IMR-90 (cell line): ENCODE measurements at regions not wholly inside any gene's neighbourhood (a gene's known extent, or its start where the extent isn't known, plus 50 kb on each side); places are given as distances from the start of the nearest gene placed in this dataset.
A peak's percentile ranks its signal among the peaks of the same experiment; 100 is the strongest.

Experiments
- ATAC-seq: fragments of 200-7000 bp; cut with Tn5 transposase; 2 replicates; pipeline ENCODE4 v1.9.1; 2020; ENCODE audit warnings: low read depth, mild to moderate bottlenecking, moderate library complexity
- BruUV-seq: library from RNA; stranded (reverse); fragments of 400-500 nt; replicated peaks from 2 replicates; lab custom pipeline; 2021; lab: Mats Ljungman, UMichigan
- CTCF ChIA-PET: fragments of 300-600 bp; formaldehyde crosslinking; extraction: SDS; loops from one replicate; lab custom pipeline; 2021; ENCODE audit warnings: antibody characterized with exemption; lab: Yijun Ruan, JAX
- POLR2A ChIA-PET: fragments of 300-600 bp; sonication (Branson Sonifier 250); formaldehyde crosslinking; loops from one replicate; lab custom pipeline; 2022; ENCODE audit warnings: antibody characterized with exemption; ENCODE audit not compliant: unreplicated experiment; lab: Charles Lee
- DNase-seq: peaks from one replicate; pipeline ENCODE4 v3.0.0; 2013
- H2AFZ ChIP-seq: replicated peaks from 2 replicates; pipeline ENCODE3; 2013; ENCODE audit warnings: low read length, mild to moderate bottlenecking; ENCODE audit not compliant: poor library complexity
- H2AK5ac ChIP-seq: 2 replicates; pipeline ENCODE4 v1.6.1; 2013; ENCODE audit warnings: low read depth, low read length, inconsistent platforms
- H2AK9ac ChIP-seq: replicated peaks from 2 replicates; pipeline ENCODE3; 2013; ENCODE audit warnings: mild to moderate bottlenecking, low read depth, low read length, moderate library complexity; ENCODE audit not compliant: poor library complexity
- H2BK120ac ChIP-seq: 2 replicates; pipeline ENCODE4 v1.6.1; 2013; ENCODE audit warnings: low read depth, low read length, inconsistent platforms
- H2BK15ac ChIP-seq: 3 replicates; pipeline ENCODE4 v1.6.1; 2013; ENCODE audit warnings: low read depth, low read length, inconsistent platforms
- H2BK20ac ChIP-seq: 2 replicates; pipeline ENCODE4 v1.6.1; 2013; ENCODE audit warnings: low read depth, mild to moderate bottlenecking, inconsistent platforms, low read length, moderate library complexity
- H2BK5ac ChIP-seq: 2 replicates; pipeline ENCODE4 v1.6.1; 2013; ENCODE audit warnings: mild to moderate bottlenecking, low read depth, low read length, inconsistent platforms; ENCODE audit not compliant: poor library complexity, severe bottlenecking
- H3K14ac ChIP-seq: replicated peaks from 2 replicates; pipeline ENCODE4 v1.6.1; 2013; ENCODE audit warnings: low read depth, low read length, inconsistent platforms
- H3K18ac ChIP-seq: 2 replicates; pipeline ENCODE4 v1.6.1; 2013; ENCODE audit warnings: low read depth, low read length, control low read depth
- H3K23ac ChIP-seq: 2 replicates; pipeline ENCODE4 v1.6.1; 2013; ENCODE audit warnings: low read depth, low read length, inconsistent platforms
- H3K27ac ChIP-seq: 2 replicates; pipeline ENCODE4 v1.5.1; 2013; ENCODE audit warnings: mild to moderate bottlenecking, control low read depth, low read length; ENCODE audit not compliant: insufficient read depth
- H3K27me3 ChIP-seq: 2 replicates; pipeline ENCODE4 v1.6.1; 2013; ENCODE audit warnings: low read length; ENCODE audit not compliant: control insufficient read depth, insufficient read depth
- H3K36me3 ChIP-seq: 2 replicates; pipeline ENCODE4 v1.6.1; 2013; ENCODE audit warnings: low read length, mixed read lengths; ENCODE audit not compliant: control insufficient read depth, insufficient read depth
- H3K4ac ChIP-seq: 2 replicates; pipeline ENCODE4 v1.6.1; 2013; ENCODE audit warnings: low read depth, low read length, inconsistent platforms
- H3K4me1 ChIP-seq: 2 replicates; pipeline ENCODE4 v1.6.1; 2013; ENCODE audit warnings: low read length, mixed read lengths; ENCODE audit not compliant: control insufficient read depth, insufficient read depth
- H3K4me2 ChIP-seq: 2 replicates; pipeline ENCODE4 v1.6.1; 2013; ENCODE audit warnings: low read depth, mild to moderate bottlenecking, control low read depth, low read length, moderate library complexity
- H3K4me3 ChIP-seq: 2 replicates; pipeline ENCODE4 v1.5.1; 2013; ENCODE audit warnings: low read depth, mild to moderate bottlenecking, control low read depth, low read length, moderate library complexity; ENCODE audit not compliant: insufficient read depth
- H3K56ac ChIP-seq: 2 replicates; pipeline ENCODE4 v1.6.1; 2013; ENCODE audit warnings: low read length, inconsistent platforms; ENCODE audit not compliant: insufficient read depth; ENCODE audit errors: extremely low read depth
- H3K79me1 ChIP-seq, 2 experiments: 2 replicates each; pipeline ENCODE4 v1.6.1; 2013; ENCODE audit warnings: low read length in 2 of 2, inconsistent platforms in 1 of 2, low read depth in 1 of 2
- H3K9ac ChIP-seq: 2 replicates; pipeline ENCODE4 v1.6.1; 2013; ENCODE audit warnings: low read depth, low read length, control low read depth
- H3K9me1 ChIP-seq: 2 replicates; pipeline ENCODE4 v1.6.1; 2013; ENCODE audit warnings: low read length, inconsistent platforms; ENCODE audit not compliant: insufficient read depth
- H3K9me3 ChIP-seq: 2 replicates; pipeline ENCODE4 v1.6.1; 2013; ENCODE audit warnings: low read length; ENCODE audit not compliant: control insufficient read depth, insufficient read depth
- H4K20me1 ChIP-seq: 2 replicates; pipeline ENCODE4 v1.6.1; 2013; ENCODE audit warnings: low read length, inconsistent platforms; ENCODE audit not compliant: insufficient read depth
- H4K5ac ChIP-seq: 2 replicates; pipeline ENCODE4 v1.6.1; 2013; ENCODE audit warnings: mild to moderate bottlenecking, low read depth, low read length, control low read depth
- H4K8ac ChIP-seq, 2 experiments: 2 replicates each; pipeline ENCODE4 v1.6.1; 2013; ENCODE audit warnings: low read depth in 2 of 2, low read length in 2 of 2, control low read depth in 1 of 2, inconsistent platforms in 1 of 2
- H4K91ac ChIP-seq: 2 replicates; pipeline ENCODE4 v1.6.1; 2013; ENCODE audit warnings: low read depth, low read length, inconsistent platforms; ENCODE audit not compliant: insufficient read depth
- BHLHE40 ChIP-seq: fragments of 150-350 bp; IDR thresholded peaks from 2 replicates; pipeline ENCODE4 v1.6.1; 2016; ENCODE audit warnings: mild to moderate bottlenecking, low read depth, low read length
- CEBPB ChIP-seq: IDR thresholded peaks from 2 replicates; pipeline ENCODE4 v1.6.1; 2012; ENCODE audit warnings: low read depth, low read length, improper control_type of control experiment
- CHD1 ChIP-seq: IDR thresholded peaks from 2 replicates; pipeline ENCODE4 v1.6.1; 2012; ENCODE audit warnings: low read depth, low read length, improper control_type of control experiment
- ELK1 ChIP-seq: fragments of 150-350 bp; IDR thresholded peaks from 2 replicates; pipeline ENCODE4 v1.6.1; 2016; ENCODE audit warnings: low read depth, mild to moderate bottlenecking, low read length, moderate library complexity, borderline replicate concordance
- MAFK ChIP-seq: IDR thresholded peaks from 2 replicates; pipeline ENCODE4 v1.6.1; 2012; ENCODE audit warnings: low read depth, low read length, improper control_type of control experiment
- MAZ ChIP-seq: IDR thresholded peaks from 2 replicates; pipeline ENCODE4 v1.6.1; 2012; ENCODE audit warnings: low read depth, mild to moderate bottlenecking, low read length, improper control_type of control experiment, moderate library complexity, borderline replicate concordance
- MXI1 ChIP-seq: IDR thresholded peaks from 2 replicates; pipeline ENCODE4 v1.6.1; 2012; ENCODE audit warnings: low read depth, mild to moderate bottlenecking, low read length, moderate library complexity, borderline replicate concordance
- NFE2L2 ChIP-seq: fragments of 150-350 bp; IDR thresholded peaks from 2 replicates; pipeline ENCODE4 v1.6.1; 2016; ENCODE audit warnings: low read depth, mild to moderate bottlenecking, low read length
- POLR2A ChIP-seq: IDR thresholded peaks from 2 replicates; pipeline ENCODE4 v1.6.1; 2012; ENCODE audit warnings: mild to moderate bottlenecking, low read depth, low read length
- RAD21 ChIP-seq: IDR thresholded peaks from 2 replicates; pipeline ENCODE4 v1.6.1; 2012; ENCODE audit warnings: low read length, improper control_type of control experiment
- RCOR1 ChIP-seq: IDR thresholded peaks from 2 replicates; pipeline ENCODE4 v1.6.1; 2012; ENCODE audit warnings: mild to moderate bottlenecking, low read length, improper control_type of control experiment; ENCODE audit not compliant: insufficient replicate concordance
- RFX5 ChIP-seq: IDR thresholded peaks from 2 replicates; pipeline ENCODE4 v1.8.0; 2012; ENCODE audit warnings: low read depth, mild to moderate bottlenecking, low read length, moderate library complexity
- WGBS, 2 experiments: methylation state at CpG; one replicate each; pipeline versions ENCODE4 v1.1.5 to v1.1.7; 2013; ENCODE audit warnings: missing lambda C conversion rate in 2 of 2; ENCODE audit not compliant: insufficient read length in 1 of 2; ENCODE audit errors: extremely low coverage in 2 of 2; 5-methylcytosine and 5-hydroxymethylcytosine counted together
- dilution Hi-C: fragments of 300-500 bp; cut with HindIII; formaldehyde crosslinking; loops from one replicate; pipeline ENCODE4 v1.14.3; 2018; ENCODE audit warnings: low sequenced_read_pairs; ENCODE audit not compliant: unreplicated experiment
- in situ Hi-C: fragments of 300-500 bp; cut with MboI; formaldehyde crosslinking; loops from 3 replicates; pipeline ENCODE4 v1.14.3; 2019; ENCODE audit warnings: low sequenced_read_pairs, inconsistent platforms, mixed read lengths
- intact Hi-C: fragments of 100-400 bp; cut with micrococcal nuclease; formaldehyde crosslinking; loops from 2 replicates; pipeline ENCODE4 v1.10.0; 2022
- TF ChIP-seq, protein P1 (sequence below): fragments of 150-350 bp; IDR thresholded peaks from 2 replicates; pipeline ENCODE4 v1.6.1; 2017; ENCODE audit warnings: mild to moderate bottlenecking, antibody characterized with exemption, low read length, low read depth
- TF ChIP-seq, protein P2 (sequence below): conservative IDR thresholded peaks from 2 replicates; pipeline ENCODE4 v1.5.1; 2012; ENCODE audit warnings: mild to moderate bottlenecking, low read depth, low read length, improper control_type of control experiment

DNA sequence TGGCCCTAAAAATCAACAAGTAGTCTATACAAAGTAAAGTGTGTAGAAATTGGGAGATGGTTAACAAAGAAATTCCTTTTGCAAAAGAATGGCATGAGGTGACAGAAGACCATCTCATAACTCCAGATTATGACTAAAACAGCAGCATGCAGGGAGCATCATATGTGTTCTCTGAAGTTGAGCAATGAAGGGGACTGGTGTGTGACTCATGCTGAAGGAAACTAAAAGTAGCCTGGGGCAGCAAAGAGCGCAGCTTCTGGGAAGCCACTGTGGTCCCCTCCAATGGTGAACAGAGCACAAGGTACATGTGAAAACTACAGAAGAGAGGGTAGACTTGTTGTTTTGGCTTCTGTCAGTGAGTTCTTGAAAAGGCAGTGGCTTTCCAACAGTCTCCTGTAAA, 133.4 kb downstream of the MACC1 start:
- Histone ChIP-seq H2BK120ac (no peak overlapping the region), H3K4me3 (no peak overlapping the region), H3K27me3 (no peaks in the 10 kb centered on the region), H2AK9ac (no peak overlapping the region), H2AFZ (no peak overlapping the region), H2BK5ac (no peak overlapping the region), H3K23ac (no peak overlapping the region), H3K9me3 (no peaks in the 10 kb centered on the region), H3K18ac (no peak overlapping the region), H3K4me1 (no peaks in the 10 kb centered on the region), H3K79me1 (no peaks in the 10 kb centered on the region), H4K8ac (no peak overlapping the region), H4K20me1 (no peaks in the 10 kb centered on the region), H2AK5ac (no peak overlapping the region), H3K4me2 (no peak overlapping the region), H3K27ac (no peak overlapping the region), H4K91ac (no peak overlapping the region), H3K9me1 (no peaks in the 10 kb centered on the region), H2BK20ac (no peak overlapping the region), H3K56ac (no peak overlapping the region), H4K5ac (no peak overlapping the region), H3K14ac (no peak overlapping the region), H3K4ac (no peak overlapping the region), H2BK15ac (no peak overlapping the region), H3K36me3 (no peaks in the 10 kb centered on the region), H3K9ac (no peak overlapping the region)
- in situ Hi-C loops (no loop called here), dilution Hi-C loops (no loop called here), intact Hi-C loops (no loop called here)
- BruUV-seq: no TSS peak
- DNase-seq (peak; percentile 3), ATAC-seq (peak; percentile 56; the same call in 1 of the 2 replicates)
- TF ChIP-seq ELK1: no peak
- no peak for TF ChIP-seq NFE2L2
- TF ChIP-seq, protein P1, sequence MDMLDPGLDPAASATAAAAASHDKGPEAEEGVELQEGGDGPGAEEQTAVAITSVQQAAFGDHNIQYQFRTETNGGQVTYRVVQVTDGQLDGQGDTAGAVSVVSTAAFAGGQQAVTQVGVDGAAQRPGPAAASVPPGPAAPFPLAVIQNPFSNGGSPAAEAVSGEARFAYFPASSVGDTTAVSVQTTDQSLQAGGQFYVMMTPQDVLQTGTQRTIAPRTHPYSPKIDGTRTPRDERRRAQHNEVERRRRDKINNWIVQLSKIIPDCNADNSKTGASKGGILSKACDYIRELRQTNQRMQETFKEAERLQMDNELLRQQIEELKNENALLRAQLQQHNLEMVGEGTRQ: no peak
- no peak for TF ChIP-seq RFX5
- TF ChIP-seq POLR2A: no peak
- no peak for TF ChIP-seq CEBPB
- no peak for TF ChIP-seq CHD1
- no peak for TF ChIP-seq BHLHE40
- no peak for TF ChIP-seq RCOR1
- TF ChIP-seq, protein P2, sequence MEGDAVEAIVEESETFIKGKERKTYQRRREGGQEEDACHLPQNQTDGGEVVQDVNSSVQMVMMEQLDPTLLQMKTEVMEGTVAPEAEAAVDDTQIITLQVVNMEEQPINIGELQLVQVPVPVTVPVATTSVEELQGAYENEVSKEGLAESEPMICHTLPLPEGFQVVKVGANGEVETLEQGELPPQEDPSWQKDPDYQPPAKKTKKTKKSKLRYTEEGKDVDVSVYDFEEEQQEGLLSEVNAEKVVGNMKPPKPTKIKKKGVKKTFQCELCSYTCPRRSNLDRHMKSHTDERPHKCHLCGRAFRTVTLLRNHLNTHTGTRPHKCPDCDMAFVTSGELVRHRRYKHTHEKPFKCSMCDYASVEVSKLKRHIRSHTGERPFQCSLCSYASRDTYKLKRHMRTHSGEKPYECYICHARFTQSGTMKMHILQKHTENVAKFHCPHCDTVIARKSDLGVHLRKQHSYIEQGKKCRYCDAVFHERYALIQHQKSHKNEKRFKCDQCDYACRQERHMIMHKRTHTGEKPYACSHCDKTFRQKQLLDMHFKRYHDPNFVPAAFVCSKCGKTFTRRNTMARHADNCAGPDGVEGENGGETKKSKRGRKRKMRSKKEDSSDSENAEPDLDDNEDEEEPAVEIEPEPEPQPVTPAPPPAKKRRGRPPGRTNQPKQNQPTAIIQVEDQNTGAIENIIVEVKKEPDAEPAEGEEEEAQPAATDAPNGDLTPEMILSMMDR: no peak
- no peak for TF ChIP-seq MXI1
- TF ChIP-seq RAD21: no peak
- TF ChIP-seq MAFK: no peak
- no peak for TF ChIP-seq MAZ
- ChIA-PET CTCF (no interaction called here), POLR2A (no interaction called here)
- no CpG with 5 or more reads among the region's 1 CpG for WGBS, 2 experiments
